GM18520 (cell line): ENCODE measurements at regions not wholly inside any gene's neighbourhood (a gene's known extent, or its start where the extent isn't known, plus 50 kb on each side); places are given as distances from the start of the nearest gene placed in this dataset.

Experiments used
- ATAC-seq: cut with Tn5 transposase; IDR thresholded peaks from one replicate; pipeline ENCODE4 v1.9.1; 2021; ENCODE audit not compliant: unreplicated experiment

- ATAC-seq: no peak
Measured at GRCh38 chr9:38315085-38315595, 77.4 kb upstream of the ALDH1B1 start.

- ATAC-seq: no peak
Measured at GRCh38 chr9:38313421-38313820, 79.1 kb upstream of the ALDH1B1 start.

GRCh38 chr9:38312406-38312805, 80.1 kb upstream of the ALDH1B1 start:
- no peak for ATAC-seq

- ATAC-seq: no peak
Measured at GRCh38 chr9:38311382-38312270, 80.9 kb upstream of the ALDH1B1 start.

- no peak for ATAC-seq
Measured at GRCh38 chr9:38309324-38310195, 82.9 kb upstream of the ALDH1B1 start.

GRCh38 chr9:38308136-38308535, 84.4 kb upstream of the ALDH1B1 start:
- ATAC-seq: no peak

- no peak for ATAC-seq
Measured at GRCh38 chr9:38306899-38307298, 85.6 kb upstream of the ALDH1B1 start.

- ATAC-seq: no peak
Measured at GRCh38 chr9:38305582-38305981, 86.9 kb upstream of the ALDH1B1 start.

GRCh38 chr9:38301376-38302106, 91.0 kb upstream of the ALDH1B1 start:
- no peak for ATAC-seq

- ATAC-seq: no peak
Measured at GRCh38 chr9:38299856-38300255, 92.6 kb upstream of the ALDH1B1 start.

- ATAC-seq: no peak
Measured at GRCh38 chr9:38298904-38299303, 93.6 kb upstream of the ALDH1B1 start.

GRCh38 chr9:38298503-38298902, 94.0 kb upstream of the ALDH1B1 start:
- no peak for ATAC-seq

- ATAC-seq: no peak
Measured at GRCh38 chr9:38296807-38297206, 95.7 kb upstream of the ALDH1B1 start.

- ATAC-seq: no peak
Measured at GRCh38 chr9:38295764-38296163, 96.7 kb upstream of the ALDH1B1 start.

GRCh38 chr9:38294220-38294960, 98.1 kb upstream of the ALDH1B1 start:
- ATAC-seq: no peak

GRCh38 chr9:38293022-38293421, 99.5 kb upstream of the ALDH1B1 start:
- ATAC-seq: no peak

GRCh38 chr9:38292480-38292879, 100.0 kb upstream of the ALDH1B1 start:
- no peak for ATAC-seq

- no peak for ATAC-seq
Measured at GRCh38 chr9:38289866-38290245, 102.6 kb upstream of the ALDH1B1 start.

- no peak for ATAC-seq
Measured at GRCh38 chr9:38289236-38289865, 103.2 kb upstream of the ALDH1B1 start.

GRCh38 chr9:38288502-38288901, 104.0 kb upstream of the ALDH1B1 start:
- no peak for ATAC-seq
